IMR-90 (cell line): ENCODE measurements at regions not wholly inside any gene's neighbourhood (a gene's known extent, or its start where the extent isn't known, plus 50 kb on each side); places are given as distances from the start of the nearest gene placed in this dataset.

ENCODE experiments used
- CEBPB ChIP-seq: IDR thresholded peaks from 2 replicates; pipeline ENCODE4 v1.6.1; 2012; ENCODE audit warnings: low read depth, low read length, improper control_type of control experiment
- CHD1 ChIP-seq: IDR thresholded peaks from 2 replicates; pipeline ENCODE4 v1.6.1; 2012; ENCODE audit warnings: low read depth, low read length, improper control_type of control experiment
- CTCF ChIP-seq: conservative IDR thresholded peaks from 2 replicates; pipeline ENCODE4 v1.5.1; 2012; ENCODE audit warnings: mild to moderate bottlenecking, low read depth, low read length, improper control_type of control experiment
- ELK1 ChIP-seq: fragments of 150-350 bp; IDR thresholded peaks from 2 replicates; pipeline ENCODE4 v1.6.1; 2016; ENCODE audit warnings: low read depth, mild to moderate bottlenecking, low read length, moderate library complexity, borderline replicate concordance
- FOS ChIP-seq: fragments of 150-350 bp; IDR thresholded peaks from 2 replicates; pipeline ENCODE4 v1.6.1; 2016; ENCODE audit warnings: low read depth, low read length
- MAZ ChIP-seq: IDR thresholded peaks from 2 replicates; pipeline ENCODE4 v1.6.1; 2012; ENCODE audit warnings: low read depth, mild to moderate bottlenecking, low read length, improper control_type of control experiment, moderate library complexity, borderline replicate concordance
- MXI1 ChIP-seq: IDR thresholded peaks from 2 replicates; pipeline ENCODE4 v1.6.1; 2012; ENCODE audit warnings: low read depth, mild to moderate bottlenecking, low read length, moderate library complexity, borderline replicate concordance
- POLR2A ChIP-seq: IDR thresholded peaks from 2 replicates; pipeline ENCODE4 v1.6.1; 2012; ENCODE audit warnings: mild to moderate bottlenecking, low read depth, low read length
- RAD21 ChIP-seq: IDR thresholded peaks from 2 replicates; pipeline ENCODE4 v1.6.1; 2012; ENCODE audit warnings: low read length, improper control_type of control experiment
- RCOR1 ChIP-seq: IDR thresholded peaks from 2 replicates; pipeline ENCODE4 v1.6.1; 2012; ENCODE audit warnings: mild to moderate bottlenecking, low read length, improper control_type of control experiment; ENCODE audit not compliant: insufficient replicate concordance
- USF2 ChIP-seq: fragments of 150-350 bp; IDR thresholded peaks from 2 replicates; pipeline ENCODE4 v1.6.1; 2017; ENCODE audit warnings: mild to moderate bottlenecking, antibody characterized with exemption, low read length, low read depth

- TF ChIP-seq FOS (no peak), CTCF (no peak), CEBPB (no peak), POLR2A (no peak), MAZ (no peak), MXI1 (no peak), RAD21 (no peak), USF2 (no peak), ELK1 (no peak), RCOR1 (no peak), CHD1 (no peak)
Measured at GRCh38 chr6:76862936-76863335, 600.4 kb downstream of the HTR1B start.
